UCSD-AML1 (cell line): ENCODE measurements at regions not wholly inside any gene's neighbourhood (a gene's known extent, or its start where the extent isn't known, plus 50 kb on each side); places are given as distances from the start of the nearest gene placed in this dataset.

ENCODE experiments used
- DNase-seq: peaks from one replicate; lab custom pipeline; 2025; ENCODE audit not compliant: unreplicated experiment; lab: John Stamatoyannopoulos, UW

GRCh38 chr7:109261781-109262180, 692.1 kb downstream of the DNAJB9 start:
- DNase-seq = no peak

GRCh38 chr7:109266610-109267009, 696.9 kb downstream of the DNAJB9 start:
- no peak for DNase-seq

GRCh38 chr7:109276348-109276747, 706.7 kb downstream of the DNAJB9 start:
- no peak for DNase-seq

GRCh38 chr7:109282726-109283125, 713.1 kb downstream of the DNAJB9 start:
- no peak for DNase-seq

- no peak for DNase-seq
Observed at GRCh38 chr7:109284943-109285342, 715.3 kb downstream of the DNAJB9 start.

GRCh38 chr7:109295158-109295557, 725.5 kb downstream of the DNAJB9 start:
- no peak for DNase-seq

GRCh38 chr7:109308816-109309215, 739.1 kb downstream of the DNAJB9 start:
- no peak for DNase-seq

GRCh38 chr7:109309790-109310189, 740.1 kb downstream of the DNAJB9 start:
- no peak for DNase-seq

GRCh38 chr7:109318136-109318535, 748.5 kb downstream of the DNAJB9 start:
- no peak for DNase-seq

GRCh38 chr7:109322833-109323232, 753.2 kb downstream of the DNAJB9 start:
- no peak for DNase-seq

GRCh38 chr7:109331423-109331822, 761.7 kb downstream of the DNAJB9 start:
- no peak for DNase-seq

GRCh38 chr7:109335951-109336350, 766.3 kb downstream of the DNAJB9 start:
- no peak for DNase-seq

- no peak for DNase-seq
Observed at GRCh38 chr7:109336531-109336930, 766.9 kb downstream of the DNAJB9 start.

GRCh38 chr7:109343678-109344077, 774.0 kb downstream of the DNAJB9 start:
- no peak for DNase-seq

GRCh38 chr7:109351493-109351892, 781.8 kb downstream of the DNAJB9 start:
- DNase-seq = no peak

- no peak for DNase-seq
Observed at GRCh38 chr7:109354000-109354399, 784.3 kb downstream of the DNAJB9 start.

- DNase-seq = no peak
Observed at GRCh38 chr7:109354552-109354951, 784.9 kb downstream of the DNAJB9 start.

GRCh38 chr7:109375823-109376222, 806.1 kb downstream of the DNAJB9 start:
- no peak for DNase-seq

- DNase-seq = no peak
Observed at GRCh38 chr7:109376576-109376975, 806.9 kb downstream of the DNAJB9 start.

- no peak for DNase-seq
Observed at GRCh38 chr7:109377076-109377884, 807.6 kb downstream of the DNAJB9 start.

GRCh38 chr7:109386959-109387358, 817.3 kb downstream of the DNAJB9 start:
- no peak for DNase-seq

- no peak for DNase-seq
Observed at GRCh38 chr7:109387530-109387929, 817.9 kb downstream of the DNAJB9 start.

GRCh38 chr7:109391240-109391639, 821.6 kb downstream of the DNAJB9 start:
- DNase-seq = no peak
